HG03342 (cell line): ENCODE measurements at regions not wholly inside any gene's neighbourhood (a gene's known extent, or its start where the extent isn't known, plus 50 kb on each side); places are given as distances from the start of the nearest gene placed in this dataset.

ENCODE experiments used
- ATAC-seq: cut with Tn5 transposase; IDR thresholded peaks from one replicate; pipeline ENCODE4 v1.9.1; 2021; ENCODE audit warnings: mild to moderate bottlenecking, moderate library complexity; ENCODE audit not compliant: unreplicated experiment

DNA sequence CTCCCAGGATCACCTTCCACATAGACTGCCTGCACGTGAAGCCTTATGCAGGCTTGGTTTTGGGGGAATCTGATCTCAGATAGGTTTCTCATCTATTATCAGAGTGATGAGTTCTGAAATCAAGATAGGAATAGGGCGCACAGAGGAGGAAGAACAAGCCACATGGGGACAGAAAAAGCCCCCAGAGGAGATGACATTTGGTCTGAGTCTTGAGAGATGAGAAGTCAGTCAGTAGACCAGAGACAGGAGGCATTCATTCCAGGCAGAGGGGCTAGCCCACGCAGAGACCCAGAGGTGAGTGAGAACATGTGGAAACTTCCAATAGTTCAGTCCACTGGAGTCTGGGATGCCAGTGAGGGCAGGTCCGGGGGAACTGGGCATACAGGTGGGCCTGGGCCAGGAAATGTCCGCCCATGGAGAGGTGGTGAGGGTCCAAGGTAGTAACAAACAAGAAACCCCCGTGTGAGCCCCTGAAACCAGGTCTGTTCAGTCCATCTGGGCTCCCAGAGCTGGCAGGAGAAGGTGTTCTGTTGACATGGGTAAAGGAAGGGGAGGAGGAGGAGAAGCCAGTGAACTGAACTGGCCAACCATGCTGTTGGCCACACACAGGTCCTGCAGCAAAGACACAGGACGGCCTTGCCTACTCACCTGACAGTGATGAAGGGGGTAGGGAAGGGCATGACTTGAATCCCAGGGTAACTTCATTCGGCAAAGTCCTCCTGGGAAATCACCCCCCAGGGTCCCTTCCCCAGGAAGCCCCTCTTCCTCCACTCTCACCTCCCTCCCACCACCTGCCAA is 69.3 kb upstream of the SMNDC1 start:
- ATAC-seq, result no peak

DNA sequence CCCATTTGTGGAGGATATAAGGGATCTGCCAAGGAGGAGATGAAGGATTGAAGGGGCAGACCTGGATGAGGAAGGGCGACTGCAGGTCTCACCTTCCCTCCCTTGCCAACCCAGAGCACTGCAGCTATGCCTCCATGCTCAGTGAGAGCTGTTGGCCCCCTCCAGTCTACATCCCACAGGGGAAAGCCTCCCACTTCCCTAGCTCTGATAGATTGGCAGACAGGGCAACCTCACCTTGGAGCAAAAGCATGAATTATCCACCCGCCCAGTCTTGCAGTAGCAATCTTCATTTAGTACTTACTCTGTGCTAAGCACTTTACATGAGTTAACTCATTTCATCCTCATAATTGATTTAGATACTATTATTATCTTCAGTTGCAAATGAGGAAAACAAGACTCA is 70.4 kb upstream of the SMNDC1 start:
- ATAC-seq, result no peak

DNA sequence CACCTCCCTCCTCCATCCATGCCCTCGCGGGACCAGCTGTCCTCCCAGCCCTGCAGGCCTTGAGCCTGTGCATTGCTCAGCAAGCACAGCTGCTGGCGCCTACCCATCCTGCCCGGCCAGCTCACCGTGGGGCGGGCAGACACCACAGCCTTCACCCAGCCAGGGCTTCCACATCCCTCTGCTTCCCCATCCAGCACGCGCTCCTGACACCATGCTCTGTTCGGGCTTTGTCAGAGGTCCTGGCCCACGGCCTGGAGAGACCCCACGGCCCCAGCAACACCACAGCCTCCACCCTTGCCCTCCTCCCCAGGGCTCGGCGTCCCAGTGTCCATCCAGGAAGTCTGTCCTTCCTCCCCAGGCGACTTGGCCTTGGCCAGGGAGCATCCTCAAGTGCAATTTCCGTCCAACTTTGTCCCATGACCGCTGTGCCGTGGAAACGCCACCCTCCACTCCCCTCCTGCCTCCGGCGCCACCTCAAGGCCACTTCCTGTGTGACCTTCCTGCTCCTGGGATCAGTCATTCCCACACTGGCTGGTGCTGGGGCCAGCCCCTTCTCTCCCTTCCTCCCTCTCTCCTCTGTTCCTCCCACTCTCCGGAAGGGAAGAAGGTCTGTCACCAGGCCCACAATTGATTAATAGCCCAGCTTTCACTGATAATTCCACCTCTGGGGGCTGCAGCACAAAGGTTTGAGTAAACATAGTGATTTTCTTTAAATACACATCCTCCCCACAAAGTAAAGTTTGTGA is 71.5 kb upstream of the SMNDC1 start:
- no peak for ATAC-seq

DNA sequence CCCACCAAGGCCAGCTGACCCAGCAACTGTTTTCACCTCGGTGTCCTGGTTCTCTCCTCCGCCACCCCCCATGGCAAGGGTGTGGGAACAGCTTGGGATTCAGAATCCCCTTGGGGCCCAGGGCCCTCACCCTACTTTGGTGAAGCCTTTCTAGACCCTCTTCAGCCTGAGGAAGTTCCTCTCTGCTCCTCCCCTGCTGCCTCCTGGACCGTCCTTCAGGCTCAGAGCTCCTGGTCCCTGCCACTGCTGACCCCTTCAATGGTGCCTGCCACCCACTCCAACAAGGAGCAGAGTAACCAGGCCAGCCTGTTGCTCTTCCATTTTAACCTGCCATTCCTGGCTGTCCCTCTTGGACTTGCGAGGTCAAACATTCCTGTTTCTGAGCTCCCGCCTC is 72.0 kb upstream of the SMNDC1 start:
- ATAC-seq, result no peak

DNA sequence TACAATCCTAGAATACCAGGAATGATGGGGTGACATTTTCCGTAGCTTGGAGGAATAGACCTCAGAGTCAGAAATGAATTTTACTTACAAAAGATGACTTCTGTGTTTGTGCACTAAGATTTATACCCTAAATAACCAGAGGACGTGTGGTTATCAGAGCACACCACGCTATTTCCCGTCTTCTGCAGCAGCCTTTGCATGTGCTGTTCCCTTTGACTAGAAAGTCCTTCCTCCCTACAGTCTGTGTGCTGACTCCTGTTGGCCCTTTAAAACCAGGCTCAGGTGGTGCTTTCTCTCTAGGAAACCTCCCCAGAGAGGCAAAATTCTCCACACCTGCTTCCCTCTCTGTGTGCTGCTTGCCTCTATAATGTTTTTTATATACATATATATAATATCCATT is 73.3 kb upstream of the SMNDC1 start:
- no peak for ATAC-seq

DNA sequence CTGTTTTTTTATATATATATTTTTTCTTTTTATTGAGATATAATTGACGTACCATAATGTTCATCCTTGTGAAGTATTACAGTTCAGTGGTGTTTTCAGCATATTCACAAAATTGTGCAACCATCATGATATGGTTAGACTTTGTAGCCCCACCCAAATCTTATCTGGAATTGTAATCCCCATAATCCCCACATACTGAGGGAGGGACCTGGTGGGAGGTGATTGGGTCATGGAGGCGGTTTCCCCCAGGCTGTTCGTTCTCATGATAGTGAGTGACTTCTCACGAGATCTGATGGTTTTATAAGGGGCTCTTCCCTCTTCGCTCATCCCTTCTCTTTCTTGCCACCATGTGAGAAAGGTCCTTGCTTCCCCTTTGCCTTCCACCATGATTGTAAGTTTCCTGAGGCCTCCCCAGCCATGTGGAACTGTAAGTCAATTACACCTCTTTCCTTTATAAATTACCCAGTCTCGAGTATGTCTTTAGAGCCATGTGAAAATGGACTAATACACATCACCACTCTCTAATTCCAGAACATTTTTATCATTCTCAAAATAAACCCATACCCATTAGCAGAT is 73.9 kb upstream of the SMNDC1 start:
- no peak for ATAC-seq

DNA sequence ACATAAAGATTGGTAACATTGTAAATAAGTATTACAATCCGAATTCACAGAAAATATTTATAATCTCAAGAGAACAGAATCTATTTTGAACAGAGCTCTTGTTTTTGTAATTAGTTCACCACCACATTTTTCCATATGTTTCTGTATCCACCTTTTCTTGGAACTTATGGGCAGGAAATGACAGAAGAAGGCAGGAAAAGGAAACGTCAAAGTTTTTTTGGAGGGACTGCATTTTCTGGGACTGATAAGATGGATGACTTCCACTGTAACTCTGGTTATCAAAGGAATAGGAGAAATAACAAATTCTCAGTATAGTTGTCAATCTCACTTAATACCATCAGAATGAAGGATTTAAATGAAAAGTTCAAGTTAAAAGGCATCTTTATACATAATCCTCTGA is 75.1 kb upstream of the SMNDC1 start:
- no peak for ATAC-seq

DNA sequence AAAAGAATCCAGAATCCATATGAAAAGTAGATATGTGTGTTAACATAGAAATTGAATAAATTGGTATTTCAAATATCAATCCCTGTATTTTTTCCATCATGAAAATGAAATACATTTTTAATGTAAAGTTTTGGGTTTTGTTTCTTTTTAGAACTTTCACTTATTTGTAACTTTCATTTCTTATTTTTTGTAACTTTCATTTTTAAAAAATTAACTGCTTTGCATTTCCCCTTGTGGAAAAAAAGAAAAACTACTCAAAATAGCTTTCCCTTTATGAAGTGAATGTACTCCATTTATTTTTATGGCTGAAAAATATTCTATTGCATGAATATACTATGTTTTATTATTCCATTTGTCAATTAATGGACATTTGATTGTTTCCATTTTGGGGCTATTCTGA is 75.6 kb upstream of the SMNDC1 start:
- no peak for ATAC-seq

DNA sequence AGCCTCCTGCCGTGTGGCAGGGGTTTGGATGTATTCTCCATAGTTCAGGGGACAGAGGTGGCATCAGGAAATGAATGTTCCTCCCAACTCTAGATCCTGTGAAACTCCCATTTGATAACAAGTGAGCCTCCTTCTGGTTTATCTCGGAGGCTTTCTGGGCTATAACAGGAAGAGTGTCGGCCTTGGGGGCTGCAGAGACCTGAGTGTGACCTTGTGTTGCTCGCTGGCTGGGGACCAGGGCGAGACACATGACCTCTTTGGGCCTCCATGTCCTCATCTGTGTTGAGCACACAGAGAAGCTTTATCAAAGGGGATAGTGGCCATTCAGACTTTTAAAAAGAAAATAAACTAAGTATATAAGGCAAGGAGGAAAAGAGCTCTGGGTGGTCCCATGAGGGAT is 78.0 kb upstream of the SMNDC1 start:
- no peak for ATAC-seq

DNA sequence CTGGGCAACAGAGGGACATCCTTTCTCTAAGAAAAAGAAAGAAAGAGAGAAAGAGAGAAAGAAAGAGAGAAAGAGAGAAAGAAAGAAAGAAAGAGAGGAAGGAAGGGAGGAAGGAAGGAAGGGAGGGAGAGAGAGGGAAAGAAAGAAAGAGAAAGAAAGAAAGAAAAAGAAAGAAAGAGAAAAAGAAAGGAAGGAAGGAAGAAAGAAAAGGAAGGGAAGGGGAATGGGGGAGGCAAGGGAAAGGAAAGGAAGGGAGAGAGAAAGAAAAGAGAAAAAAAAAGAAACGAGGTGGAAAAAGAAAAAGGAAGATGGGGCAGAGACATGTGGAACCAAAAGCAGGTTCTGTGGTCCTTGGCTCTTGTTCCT is 82.9 kb upstream of the SMNDC1 start:
- ATAC-seq, result no peak

DNA sequence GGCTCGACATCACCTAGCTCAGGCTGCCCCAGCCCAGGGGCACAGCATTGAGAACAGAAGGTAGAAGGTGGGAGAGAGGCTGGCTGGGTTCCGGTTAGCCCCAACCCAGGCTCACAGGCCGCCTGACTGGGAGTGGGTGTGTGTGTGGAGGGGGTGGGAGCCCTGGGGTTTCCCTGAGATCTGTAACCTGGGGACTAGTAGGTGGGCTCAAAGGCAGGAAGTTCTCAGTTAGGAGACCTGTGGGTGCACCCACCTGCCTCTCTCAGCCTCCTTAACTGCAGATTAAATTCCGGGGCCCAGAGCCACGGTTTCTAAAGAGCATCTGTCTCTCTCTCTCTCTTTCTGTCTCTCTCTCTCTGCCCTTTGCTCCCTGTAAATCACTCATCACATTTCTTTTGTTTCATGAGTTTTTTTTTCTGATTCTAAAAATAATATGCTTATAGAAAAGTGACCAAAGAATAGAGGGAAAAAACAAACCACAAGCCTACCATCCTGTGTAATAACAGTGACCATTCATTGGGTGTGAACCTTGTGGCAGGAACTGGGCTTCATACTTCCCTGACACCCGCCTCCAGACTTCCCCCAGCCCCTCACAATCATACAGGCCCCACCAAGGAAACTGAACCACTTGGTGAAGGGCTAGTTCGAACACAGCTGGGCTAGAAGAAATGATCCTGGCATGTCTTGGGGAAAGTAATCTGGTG is 83.4 kb upstream of the SMNDC1 start:
- peak; percentile 90 for ATAC-seq

DNA sequence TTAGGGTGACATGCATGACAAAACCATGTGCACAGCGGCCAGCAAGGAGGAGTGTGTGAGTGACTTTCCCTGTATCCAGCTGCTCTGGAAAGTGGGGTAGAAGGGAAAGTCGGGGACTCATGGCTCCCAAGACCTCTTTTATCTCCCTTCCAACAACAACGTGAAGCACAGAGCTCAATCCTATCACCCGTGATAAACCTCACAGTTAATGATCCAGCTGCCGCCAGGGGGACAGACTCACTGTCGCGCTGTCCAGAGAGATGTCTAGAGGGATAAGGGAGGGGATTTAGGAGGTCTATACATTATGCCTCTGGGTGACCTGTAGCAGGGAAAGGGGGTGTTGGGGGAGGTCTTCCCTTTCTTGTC is 84.0 kb upstream of the SMNDC1 start:
- ATAC-seq, result no peak

DNA sequence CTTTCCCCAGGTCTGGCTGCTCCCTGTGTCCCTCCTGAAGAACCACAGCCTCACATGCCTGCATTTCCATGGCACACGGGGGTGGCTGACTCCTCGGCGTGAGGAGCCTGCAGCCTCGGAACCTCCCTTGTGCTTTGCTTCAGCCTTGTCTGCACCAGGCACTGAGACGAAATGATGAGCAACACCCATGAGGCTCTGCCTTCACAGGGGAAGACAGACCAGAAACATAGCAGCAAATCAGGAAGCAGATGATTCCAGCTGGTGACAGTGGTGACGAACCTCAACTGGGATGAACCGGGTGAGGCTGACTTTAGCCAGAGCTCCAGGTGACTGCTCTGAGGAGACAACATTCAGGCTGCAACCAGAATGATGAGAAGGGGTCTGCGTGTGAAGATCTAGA is 84.5 kb upstream of the SMNDC1 start:
- ATAC-seq, result no peak

DNA sequence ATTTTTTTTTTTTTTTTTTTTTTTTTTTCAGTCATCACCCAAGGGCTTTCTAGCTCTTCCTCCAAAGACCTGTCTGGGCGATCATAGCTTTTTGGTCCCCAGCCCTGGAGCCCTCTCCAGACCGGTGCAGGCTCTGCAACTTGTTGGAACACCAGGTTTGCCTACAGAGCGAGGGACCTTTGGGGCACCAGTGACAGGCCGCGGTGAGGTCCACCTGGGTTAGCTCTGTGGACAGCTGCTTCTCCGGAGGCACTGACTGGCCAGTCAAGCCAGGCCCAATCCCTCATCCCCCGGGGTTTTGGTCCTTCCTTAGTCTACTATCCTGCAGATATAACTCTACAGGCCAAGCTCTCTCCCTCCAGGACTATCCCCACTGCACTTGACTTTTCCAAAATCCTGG is 86.8 kb upstream of the SMNDC1 start:
- no peak for ATAC-seq

DNA sequence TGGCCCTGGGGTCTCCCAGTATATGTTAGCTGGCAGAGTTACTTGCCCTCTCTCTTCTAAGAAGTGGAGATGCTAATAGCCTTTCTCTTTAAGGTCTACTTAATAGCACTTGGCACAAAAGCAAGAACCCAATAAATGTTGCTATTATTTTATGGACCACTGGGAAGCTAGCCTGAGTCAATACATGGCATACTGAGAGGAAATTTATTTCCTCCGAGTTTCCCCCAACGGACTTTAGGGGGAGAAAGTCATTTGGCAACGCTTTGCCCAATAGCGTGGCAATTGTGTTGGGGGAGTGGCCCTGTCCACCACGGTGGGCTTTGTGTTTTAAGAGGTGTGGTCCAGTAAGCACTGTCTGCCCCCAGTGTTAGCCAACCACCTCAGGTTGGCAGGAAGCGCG is 87.4 kb upstream of the SMNDC1 start:
- ATAC-seq, result no peak

DNA sequence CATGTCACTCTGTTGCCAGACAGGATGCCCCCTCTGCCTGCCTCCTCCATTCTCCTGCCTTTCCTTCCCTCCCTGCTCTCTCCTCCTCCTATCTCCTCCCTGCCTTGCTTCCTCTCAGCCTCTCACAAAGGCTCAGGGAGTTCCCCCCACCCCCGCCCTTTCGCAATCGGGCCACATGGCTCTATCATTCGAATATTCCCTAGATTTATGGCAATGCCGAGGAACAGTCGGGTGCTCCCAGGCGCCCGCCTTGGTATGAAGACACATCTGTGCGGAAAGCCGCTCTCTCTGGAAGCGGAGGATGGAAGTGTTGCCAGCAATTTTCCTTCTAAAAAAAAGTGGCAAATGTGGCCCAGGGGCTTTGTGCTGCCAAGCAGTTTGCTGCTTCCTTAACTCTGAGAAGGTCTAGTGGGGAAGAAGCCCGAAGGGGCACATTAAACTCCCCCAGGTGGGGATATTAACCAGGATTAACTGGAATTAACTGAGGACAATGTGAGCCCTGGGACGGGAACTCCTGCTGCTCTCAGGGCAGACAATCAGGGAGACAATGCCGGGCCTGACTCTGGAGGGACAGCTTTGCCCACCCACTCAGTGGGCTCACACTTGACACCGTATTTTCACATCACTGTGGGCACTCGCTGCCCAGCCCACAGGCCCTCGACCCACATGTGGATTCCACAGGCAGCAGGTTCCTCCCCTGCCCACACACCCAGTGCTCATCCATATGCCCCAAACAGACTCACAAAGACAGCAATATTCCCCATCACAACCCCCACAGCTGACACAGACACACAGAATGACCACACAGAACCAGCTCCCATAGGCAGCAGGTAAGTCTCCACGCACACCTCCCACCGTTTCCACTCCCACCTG is 88.4 kb upstream of the SMNDC1 start:
- ATAC-seq, result no peak

DNA sequence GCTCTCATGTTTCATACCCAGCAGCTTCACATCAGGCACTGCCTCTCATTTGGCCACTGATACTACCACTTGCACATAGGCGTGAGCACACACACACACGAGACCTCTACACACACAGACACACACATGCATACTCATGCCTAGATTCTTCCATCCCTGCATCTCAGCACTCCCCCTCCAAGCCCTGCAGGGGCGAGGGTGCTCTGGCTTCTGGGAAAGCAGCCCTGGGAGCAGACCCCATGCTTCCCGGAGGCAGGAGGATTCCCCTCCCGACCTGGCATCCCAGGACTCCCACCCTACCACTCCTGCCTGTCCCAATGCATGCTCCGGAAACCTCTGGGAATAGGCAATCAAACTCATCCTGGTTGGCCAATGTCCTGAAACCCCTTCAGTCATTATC is 89.1 kb upstream of the SMNDC1 start:
- ATAC-seq, result no peak

DNA sequence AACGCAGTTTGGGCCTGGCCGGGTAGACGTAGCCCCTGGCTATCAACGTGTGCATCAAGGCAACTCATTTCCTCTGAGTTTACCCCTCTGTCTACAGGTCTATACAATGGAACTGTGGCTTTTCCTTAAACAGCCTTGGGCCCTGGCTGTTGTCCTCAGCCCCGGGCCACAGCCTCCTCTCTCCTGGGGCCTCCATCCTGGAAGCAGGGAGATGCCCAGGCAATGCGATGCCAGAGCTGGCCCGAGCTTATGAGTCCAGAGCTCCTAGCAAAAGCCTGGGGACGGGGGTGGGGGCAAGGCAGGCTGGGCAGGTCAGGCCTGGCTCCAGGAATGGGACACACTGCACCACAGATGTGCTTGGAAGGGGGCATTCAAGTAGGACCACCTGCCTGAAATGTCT is 89.6 kb upstream of the SMNDC1 start:
- ATAC-seq, result no peak

DNA sequence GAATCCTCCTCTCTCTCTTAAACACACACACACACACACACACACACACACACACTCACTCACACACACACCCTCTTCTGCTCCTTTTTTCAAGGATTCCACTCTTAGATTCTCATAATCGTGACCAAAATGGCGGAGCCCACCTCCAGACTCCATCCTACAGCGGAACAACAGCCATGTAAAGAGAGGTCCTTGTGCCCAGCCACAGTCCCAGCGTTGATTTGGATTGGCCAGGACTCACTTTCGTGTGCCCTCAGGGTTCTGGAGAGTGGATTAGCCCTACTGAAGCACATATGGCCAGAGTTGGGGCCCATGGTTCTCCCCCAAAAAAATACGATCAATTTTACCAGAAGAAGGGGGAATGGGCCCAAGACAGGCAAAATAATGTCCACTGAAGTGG is 90.2 kb upstream of the SMNDC1 start:
- no peak for ATAC-seq

DNA sequence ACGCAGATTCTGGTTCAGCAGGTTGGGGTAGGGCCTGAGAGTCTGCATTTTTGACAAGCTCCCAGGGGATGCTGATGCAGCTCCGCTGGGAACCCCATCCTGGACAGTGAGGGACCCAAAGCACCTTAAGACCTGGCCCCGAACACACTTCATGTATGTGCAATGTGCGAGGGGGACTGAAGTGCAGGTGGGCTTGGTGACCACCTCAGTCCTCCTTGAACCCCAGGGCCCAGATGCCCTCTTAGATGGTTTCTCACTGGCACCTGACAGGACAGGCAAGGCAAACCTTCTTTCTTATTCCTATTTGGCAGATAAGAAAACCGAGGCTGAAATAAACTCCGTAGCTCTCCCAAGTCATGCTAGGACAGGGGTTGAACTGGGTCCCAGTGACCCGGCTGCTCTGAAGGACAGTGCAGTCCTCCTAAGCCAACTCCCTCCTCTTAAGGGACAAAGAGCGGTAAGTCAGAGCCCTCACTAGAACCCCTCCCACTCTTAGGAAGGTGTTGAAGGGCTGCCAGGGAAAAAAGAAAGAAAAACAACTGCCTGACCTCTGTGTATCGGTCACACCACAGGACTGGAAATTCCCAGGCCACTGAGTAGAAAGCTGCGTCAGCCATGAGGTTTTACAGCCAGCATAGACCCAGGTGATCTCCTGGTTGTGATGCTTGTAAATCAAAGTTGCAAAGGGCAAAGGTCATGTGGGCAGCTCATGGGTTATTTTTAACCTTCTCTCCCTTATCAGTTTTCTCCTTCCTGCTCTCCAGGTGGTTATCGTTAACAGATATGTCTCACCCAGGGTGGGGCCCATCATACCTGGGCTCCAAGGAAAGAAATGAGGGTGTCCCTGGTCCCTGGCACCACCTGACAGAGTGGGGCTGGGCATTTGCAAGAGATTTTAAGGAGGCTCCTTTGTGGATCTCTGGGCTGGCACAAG is 90.9 kb upstream of the SMNDC1 start:
- ATAC-seq, result peak; percentile 82
